HG02852 (cell line): ENCODE measurements at regions not wholly inside any gene's neighbourhood (a gene's known extent, or its start where the extent isn't known, plus 50 kb on each side); places are given as distances from the start of the nearest gene placed in this dataset.
A peak's percentile ranks its signal among the peaks of the same experiment; 100 is the strongest.

ENCODE experiments used
- ATAC-seq: cut with Tn5 transposase; IDR thresholded peaks from one replicate; pipeline ENCODE4 v1.9.1; 2021; ENCODE audit warnings: mild to moderate bottlenecking, moderate library complexity; ENCODE audit not compliant: unreplicated experiment

DNA sequence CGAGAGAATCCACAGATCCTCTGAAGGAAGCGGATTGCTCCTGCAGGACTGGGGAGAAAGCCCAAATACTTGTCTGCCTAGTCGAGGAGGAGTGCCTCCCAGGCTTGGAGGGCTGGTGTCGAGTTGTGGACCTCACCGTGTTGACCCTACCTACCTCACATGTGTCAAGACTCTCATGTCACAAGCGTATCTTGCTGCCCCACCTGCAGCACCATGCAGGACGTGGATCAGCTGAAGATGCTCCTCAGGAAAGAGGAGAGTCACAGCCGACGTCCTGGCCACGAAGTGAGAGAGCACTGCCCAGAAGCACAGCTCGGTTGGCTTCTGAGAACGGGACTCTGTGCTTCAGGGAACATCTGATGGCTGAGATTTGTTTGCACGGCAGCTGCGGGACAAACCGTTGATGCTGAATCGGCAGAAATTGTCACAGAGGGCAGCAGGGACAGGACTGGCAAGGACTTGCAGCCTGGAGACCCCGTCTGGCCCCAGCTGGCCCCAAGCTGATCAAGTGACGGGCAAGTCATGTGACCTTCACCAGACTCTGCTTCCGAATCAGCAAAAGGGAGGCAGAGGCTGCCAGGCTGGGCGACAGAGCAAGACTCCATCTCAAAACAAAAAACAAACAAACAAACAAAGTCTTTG, 119.1 kb upstream of the ITGA1 start:
- no peak for ATAC-seq

DNA sequence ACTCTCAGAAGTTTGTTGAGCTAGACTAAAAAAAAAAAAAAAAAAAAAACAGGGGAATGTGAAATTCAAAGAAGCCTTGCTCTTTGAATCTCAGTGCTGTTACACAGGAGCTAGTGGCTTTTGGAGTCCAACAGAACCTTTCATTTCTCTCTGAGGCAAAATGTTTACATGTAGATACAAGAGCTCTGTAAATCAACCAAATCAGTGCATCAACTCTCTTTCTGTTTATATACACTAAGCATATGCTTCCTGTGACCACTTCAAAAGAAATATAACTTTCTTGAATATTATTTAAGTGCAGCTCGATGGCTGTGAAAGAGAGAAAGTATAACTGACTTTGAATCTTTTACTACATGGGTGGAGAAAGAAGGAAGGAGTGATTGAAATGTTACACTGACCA, 115.3 kb upstream of the ITGA1 start:
- ATAC-seq, result no peak

DNA sequence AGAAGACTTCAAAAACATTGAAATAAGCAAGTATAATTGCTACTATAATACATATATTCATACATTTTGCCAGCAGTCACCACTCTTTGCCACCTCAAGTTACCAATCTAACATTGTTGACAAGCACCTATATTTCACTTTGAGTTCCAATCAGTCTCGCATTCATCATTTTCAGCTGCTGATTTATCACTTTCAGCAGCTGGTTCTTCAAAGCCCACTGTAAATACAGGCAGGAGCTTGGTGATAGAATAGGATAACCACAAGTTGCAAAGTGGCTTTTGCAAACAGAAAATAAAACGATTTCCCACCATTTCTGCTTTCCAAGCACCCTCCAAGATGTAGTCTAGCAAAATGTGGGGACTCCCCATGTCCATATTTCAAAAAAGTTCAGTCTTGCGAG, 114.2 kb upstream of the ITGA1 start:
- no peak for ATAC-seq

DNA sequence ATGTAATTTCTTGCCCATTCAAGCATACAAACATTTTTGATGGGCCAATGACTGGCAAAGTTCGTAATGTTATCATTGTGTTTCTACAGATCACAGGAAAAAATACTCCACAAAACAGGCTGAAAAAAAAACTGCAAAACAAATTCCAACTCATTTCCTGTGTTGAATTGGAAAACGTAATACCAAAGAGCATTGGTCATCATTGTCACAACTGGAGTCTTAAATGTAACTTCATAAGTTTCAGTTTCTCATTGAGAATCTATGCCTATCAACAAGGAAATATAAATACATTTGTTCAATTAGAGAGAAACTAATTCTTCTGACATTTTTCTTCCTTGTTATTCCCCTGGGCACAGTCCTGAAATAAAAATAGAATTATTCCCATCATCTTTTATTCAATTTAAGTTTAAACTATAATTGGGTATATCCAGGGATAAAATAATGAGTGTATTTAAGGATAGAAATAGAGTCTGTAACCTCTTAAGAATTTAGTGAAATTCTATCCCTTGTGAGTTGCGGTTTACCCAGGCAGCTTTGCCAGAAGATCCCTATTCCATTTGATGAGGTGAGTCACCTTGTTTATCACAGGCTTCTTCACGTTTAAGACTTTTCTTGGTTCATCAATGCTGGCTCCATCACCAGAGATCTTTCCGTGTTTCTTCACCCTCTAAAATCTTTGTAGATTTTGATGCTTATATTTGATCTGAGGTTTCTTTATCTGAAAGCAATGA, 112.7 kb upstream of the ITGA1 start:
- no peak for ATAC-seq

DNA sequence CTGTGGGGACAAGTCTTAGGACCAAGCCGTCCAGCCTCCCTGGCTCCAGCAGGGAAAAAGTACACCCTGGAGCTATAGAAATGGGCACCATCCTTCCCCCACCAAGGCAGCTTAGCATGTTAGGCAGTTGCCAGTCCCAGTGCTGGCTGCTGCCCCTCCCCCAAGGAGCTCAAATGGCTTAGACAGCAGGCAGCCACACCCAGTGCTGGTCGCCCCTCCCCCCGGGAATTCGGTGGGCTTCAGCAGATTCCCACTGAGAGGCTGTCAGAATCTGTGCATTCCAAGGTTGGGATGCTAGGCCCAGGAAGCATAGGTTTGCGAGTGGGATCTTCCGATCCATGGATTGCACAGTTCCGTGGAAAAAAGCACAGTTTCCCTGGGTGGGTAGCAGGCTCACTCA, 105.2 kb upstream of the ITGA1 start:
- ATAC-seq, result no peak

DNA sequence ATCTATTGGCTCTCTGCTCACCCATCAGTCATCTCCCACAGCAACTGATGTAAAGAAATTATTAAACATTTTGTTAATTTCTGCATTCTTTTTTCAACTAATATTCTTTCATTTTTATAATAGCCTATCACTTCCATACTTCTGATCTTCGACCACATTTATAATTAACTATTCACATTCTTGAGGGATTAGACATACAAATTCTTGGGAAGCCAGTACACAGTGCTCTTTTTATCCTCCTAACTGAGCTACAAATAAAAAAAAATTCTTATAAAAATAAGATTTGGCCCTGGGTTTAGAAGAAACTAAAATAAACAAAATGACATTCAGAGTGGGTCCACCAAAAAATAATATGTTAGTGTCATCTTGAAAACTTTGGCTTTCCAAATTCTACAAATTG, 103.7 kb upstream of the ITGA1 start:
- no peak for ATAC-seq

DNA sequence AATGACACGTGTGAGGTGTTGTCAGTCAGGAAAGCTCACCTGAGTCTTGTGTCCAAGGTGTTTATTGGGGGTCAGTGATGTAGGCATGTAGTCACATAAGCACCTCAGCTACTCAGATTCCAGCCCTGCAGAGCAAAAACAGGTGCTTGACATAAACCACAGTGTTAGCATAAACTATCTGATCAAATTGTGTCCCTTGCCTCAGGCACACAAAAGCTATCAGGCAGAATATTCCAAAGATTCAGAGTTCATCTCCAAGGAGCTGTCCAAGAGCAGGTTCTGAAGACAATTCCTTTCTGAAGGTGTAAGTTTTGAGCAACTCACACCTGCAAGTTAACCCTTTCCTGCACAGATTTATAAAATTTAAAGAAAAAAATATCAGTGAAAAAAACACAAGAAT, 102.2 kb upstream of the ITGA1 start:
- no peak for ATAC-seq

DNA sequence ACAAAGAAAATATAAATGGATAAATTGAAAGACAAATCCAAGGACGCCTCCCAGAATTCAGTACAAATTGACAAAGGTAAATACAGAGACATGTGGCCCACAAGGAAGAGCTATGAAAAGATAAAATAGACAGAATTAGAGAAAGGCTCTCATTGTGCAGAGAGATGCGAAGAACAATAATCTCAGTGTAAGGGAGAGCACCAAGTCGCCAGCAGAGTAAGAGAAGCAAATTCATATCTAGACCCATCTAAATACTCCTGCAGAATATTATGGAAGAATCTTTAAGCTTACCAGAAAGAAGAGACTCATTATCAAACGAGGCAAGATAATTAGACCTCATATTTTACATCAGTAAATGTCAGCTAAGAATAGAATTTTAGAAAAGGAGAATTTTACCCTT, 101.7 kb upstream of the ITGA1 start:
- ATAC-seq, result no peak

DNA sequence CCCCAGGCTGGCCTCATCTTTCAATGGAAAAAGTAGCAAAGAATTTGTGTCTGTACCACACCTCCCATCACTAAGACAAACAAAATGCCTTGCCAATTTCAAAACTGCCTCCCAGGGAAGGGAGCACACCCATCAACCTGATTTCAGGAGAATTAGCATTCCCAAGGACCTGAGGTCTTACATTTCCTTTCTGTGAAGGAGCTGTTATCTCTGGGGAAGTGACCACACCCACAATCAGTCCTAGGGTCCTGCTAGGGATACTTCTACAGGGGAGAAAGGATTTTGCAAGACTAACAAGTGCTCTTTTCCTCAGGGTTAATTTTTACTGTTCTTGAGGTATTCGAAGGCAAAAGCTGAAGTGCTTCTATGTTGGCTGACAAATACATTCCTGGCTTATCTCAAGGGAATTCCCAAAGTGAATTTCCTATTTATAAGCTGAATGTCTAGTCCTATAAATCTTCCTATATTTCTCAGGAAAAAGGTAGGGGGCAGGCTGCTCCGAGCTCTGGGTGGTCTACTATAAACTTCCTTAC, 97.4 kb upstream of the ITGA1 start:
- no peak for ATAC-seq

DNA sequence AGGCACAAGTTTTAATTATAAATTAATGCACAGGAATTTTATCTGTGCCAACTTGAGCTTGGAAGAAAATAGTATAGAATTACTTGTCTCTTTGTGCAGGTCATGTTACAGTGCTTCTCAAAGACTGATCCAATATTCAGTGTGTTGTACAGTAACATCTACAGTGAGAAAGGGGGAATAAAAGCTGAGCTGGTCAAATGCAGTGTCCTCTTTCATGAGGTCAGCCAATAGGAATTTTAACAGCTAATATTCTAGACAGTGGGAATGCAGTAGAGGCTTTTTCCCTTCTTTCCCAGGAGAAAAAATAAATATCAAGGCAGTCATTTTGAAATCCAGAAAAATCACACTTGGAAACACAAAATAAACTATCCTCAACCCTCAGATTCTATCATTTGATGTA, 95.7 kb upstream of the ITGA1 start:
- no peak for ATAC-seq

DNA sequence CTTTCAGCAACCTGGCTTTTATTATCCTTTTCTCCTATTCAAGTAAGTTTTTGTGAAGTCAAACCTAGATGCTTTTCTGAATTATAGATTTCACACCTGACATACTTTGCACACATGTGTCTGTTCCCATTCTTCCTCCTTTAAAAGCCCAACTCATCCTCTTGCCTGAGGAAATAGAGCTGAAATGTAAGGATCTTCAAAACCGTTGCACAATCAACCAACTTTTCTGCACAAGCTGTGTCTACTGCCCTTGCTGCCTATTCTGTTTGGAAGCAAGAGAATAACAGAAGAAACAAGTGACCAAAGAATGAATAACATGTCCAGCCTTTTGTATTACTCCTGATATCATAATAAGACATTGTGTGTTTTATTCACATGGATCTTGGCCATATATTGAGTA, 95.1 kb upstream of the ITGA1 start:
- ATAC-seq, result no peak

DNA sequence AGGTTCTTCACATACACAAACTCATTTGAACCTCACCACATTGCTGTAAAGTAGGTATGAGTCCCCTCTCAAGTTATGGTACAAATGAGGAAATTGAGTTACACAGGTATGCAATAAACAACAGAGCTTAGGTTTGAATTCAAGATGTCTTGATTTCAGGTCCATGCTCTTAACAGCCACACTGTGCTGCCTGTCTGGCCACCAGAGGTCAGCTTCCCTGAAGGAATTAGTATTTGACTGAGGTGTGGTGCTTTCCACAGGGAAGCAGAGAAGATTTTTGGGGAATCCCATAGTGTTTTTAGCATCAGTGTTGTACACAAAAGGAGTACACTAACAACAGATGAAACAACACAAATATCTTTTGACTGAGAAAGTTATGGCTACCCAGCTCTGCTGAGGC, 94.4 kb upstream of the ITGA1 start:
- ATAC-seq, result peak; percentile 77

DNA sequence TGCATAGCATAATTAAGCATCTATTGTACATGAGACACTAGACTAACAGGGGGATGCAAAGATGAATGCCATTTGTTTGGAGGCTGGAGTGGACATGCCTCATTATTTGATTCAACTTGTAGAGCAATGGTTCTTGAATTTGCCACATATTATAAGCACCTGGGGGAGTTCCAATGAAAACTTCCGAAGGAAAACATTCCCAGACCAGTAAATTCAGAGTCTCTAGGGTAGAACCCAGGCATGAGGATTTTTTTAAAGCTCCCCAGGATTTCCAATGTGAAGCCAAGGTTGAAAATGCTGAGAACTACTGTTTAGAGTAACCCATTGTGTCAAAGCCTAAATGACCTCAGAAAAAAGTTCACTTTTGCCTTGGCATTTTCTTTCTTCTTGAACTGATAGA, 93.9 kb upstream of the ITGA1 start:
- no peak for ATAC-seq

DNA sequence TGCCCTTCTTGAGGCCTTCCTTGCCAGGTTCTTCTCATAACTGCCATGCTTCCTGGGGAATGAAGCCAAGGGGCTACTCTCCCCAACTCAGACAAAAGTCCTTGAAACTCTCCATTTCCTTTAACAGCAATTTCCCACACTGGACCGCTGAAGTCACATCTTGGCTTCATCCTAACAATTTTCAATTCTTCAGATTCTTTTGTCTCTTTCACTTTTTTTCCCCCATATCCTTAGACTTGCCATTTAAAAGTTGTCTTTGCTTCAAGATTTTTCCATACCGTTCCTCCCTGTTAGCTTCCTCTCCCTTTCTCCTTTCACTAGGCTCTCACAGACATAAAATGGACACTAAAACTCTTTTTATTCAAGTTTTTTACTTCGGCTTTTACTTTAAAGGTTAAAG, 93.1 kb upstream of the ITGA1 start:
- no peak for ATAC-seq

DNA sequence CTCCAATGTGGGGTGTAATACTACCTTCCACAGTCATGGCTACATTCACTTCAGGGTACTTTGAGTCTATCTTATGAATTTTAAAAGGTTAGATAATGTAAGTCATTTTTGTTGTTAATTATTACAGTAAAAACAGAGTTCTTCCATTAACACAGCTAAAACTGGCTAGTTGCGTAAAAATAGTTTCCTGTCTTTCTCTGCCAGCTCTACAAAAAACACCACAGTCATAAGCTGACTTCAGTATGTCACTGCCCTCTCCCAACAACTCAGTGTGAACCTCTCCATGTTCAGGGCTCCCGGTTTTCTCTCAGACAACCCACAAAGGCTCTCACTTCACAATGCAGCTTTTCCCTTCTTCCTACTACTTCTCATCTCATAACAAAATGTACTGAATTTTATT, 84.8 kb upstream of the ITGA1 start:
- ATAC-seq, result no peak

DNA sequence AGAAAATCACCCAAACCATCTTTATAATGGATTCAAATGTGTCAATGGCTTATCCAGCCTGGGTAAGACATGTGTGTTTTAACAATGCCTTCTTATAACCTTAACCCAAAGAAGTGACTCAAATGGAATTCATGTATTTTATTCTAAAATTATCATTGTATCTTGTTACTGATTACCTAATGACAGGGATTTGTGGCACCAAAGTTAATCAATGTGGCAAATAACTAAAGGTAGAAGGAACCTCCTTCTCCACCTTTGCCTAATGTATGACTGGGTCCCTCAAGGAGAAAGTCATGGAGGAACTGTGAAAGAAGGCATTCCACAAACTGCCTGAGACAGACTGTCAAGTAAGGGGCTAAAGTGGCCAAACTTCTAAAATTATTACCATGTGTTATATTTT, 84.4 kb upstream of the ITGA1 start:
- no peak for ATAC-seq

DNA sequence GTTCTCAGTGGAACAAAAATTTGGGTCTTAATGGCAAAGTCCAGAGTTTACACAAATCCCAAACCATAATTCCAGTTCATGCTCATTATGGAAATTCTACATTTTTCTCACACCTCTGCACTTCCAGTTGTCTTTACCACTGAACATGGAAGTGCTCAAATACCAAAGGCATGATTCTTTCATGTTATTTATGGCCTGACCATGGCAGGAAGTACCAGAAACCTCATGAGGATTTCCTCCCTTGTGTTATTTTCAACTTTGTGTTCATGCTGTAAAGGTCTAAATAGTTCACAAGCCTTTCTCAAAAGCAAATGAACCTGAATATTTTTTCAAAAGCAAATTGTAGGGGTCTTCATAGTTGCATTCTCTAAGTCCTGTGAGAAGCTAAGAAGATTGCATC, 82.0 kb upstream of the ITGA1 start:
- no peak for ATAC-seq

DNA sequence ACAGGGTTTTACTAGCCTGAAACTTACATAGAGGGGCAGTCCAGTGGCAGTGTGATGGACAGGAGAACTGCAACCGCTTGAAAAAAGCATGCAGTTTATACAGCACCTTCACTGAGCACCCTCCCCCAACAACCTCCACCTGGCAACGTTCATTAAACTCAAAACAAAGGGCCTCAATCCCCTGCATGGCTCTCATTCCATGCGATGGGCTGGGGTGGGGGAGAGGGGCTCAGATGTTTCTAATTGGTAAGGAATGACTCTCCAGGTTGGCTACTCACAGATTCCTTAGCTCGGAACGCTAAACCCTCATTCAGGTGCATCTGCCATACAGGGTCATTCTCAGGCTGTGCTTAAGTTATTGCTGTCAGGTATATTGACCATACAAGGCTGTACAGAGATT, 80.9 kb upstream of the ITGA1 start:
- ATAC-seq, result no peak

DNA sequence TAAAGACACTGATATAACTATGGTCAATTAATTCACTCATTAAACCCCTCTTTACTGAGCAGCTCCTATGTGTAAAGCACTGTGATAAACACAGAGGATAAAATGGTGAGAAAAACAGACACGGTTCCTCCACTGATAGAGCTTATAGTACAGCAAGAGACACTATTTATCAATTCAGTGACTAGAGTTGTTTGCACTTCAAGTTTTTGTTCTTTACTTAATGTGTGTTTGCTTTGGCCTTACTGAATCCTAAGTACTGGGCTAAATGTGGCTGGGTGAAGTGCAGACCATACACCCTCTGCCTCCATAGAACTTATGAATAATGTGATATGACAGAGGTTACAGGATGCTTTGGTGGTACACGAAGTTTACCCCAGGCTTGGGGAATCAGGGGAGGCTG, 80.1 kb upstream of the ITGA1 start:
- no peak for ATAC-seq

DNA sequence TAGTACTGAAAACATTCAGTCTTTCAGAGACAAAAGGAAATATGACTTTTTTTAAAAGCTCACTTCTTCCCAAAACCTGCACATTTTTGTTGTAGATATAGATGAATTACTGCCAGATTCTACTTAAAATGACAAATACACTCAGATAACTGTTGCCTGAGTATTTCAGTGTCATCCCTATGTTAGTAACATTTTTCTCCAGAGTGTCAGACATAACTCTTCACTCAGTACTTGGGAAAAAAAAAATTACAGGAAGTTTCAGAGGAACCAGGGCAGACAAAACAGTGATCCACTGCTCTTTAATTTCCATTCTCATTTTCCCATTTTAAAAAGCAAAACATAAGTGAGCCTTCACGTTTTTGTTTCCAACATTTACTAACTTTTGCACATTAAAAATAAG, 79.3 kb upstream of the ITGA1 start:
- no peak for ATAC-seq

DNA sequence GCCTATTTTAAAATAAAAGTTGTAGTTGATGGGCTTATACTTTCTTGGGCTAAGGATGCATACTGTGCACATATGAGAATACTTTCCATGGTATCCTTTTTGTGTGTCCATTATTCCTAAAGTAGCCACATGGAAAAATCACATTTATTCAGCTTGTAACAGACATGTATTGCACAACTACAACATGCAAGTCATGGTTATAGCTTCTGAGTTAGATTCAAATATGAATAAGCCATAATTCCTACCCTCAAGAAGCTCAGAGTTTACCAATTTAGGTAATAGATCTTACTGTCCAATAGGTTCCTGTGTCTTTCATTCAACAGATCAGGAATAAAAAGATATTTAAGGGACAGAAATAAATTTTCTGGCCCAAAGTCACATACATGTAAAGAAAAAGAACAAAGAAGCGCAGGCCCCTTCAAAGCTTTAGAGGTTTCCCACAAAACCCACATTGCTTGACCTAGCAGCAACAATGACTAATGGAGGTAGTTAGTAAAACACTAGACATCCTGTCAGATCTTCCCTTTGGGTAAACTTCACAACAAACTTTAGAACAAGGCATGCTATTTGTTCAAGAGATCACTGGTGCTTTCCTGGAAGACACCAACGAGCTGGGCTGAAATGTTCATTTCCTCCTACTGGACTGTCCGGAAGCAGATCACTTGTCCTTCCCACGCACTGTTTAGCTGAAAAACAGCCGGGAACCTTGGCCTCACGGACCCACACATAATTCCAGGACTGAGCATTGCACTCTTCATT, 78.4 kb upstream of the ITGA1 start:
- ATAC-seq, result peak; percentile 87
